Activated CD4-positive, CD25-positive, alpha-beta regulatory T cell (primary cell): ENCODE measurements at regions not wholly inside any gene's neighbourhood (a gene's known extent, or its start where the extent isn't known, plus 50 kb on each side); places are given as distances from the start of the nearest gene placed in this dataset.

Source experiments
- DNase-seq, 4 experiments: peaks; one replicate each; lab custom pipeline; 2025; lab: John Stamatoyannopoulos, UW

DNA sequence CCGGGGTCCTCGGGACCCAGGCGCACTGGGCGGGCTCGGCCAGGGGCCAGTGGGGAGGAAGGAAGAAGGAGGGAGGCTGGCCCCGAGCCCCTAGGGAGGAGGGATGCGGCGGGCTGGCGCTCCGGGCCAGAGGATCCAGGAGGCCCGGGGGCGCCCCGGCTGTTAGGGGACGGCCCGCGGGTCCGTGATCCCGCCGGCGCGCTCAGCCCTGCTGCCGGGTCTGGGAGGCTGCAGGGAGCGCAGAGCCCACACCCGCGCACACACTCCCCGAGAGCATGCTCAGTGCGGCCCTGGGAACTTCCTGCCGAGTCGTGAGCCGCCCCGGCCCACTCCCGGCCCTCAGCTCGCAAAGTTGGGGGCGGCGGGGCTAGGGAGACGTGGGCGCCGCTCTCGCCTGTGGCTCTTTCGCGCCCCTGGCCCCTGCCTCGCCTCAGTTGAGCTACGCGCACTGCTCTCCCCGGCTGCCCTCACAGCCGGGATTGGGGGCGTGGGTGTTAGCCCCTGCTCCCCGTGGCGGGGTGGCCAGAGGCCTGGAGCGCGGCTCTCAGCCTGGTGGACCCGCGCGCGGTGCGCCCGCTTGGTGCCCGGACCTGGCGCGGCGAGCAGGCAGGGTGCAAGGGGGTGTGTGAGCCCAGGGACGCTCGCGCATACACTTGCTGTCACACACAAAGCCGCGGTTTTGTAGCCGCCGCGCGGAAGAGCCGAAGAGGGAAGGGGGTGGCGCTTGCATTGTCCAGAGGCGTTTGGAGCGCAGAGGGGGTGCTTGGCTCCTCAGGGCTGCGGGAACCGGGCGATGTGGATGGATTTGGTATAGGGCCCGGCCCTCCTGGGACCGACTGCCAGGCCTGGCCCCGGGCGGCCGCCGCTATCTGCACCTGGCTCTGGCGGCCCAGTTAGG lies 132.9 kb upstream of the MGAT5 start:
- DNase-seq: peak; percentile 29 to 46 (median 35)

DNA sequence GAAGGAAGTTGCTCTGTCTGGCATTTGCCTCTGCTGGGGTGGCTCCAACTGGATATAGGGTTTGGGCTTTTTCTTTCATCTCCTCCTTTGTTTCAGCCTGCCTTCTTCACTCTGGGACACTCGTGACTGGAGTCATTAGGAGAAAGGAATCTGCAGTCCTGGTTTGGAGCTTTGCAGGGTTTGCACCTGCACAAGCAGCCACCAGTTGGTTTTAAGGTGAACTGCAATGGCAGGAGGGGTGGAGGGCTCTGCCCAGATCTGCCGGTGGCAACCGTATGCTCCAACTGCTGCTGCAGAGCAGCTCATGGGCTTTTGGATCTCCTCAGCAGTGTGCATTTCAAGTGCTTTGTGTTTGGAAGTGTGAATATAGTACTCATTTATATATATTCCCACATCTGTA lies 131.3 kb upstream of the MGAT5 start:
- DNase-seq: no peak

DNA sequence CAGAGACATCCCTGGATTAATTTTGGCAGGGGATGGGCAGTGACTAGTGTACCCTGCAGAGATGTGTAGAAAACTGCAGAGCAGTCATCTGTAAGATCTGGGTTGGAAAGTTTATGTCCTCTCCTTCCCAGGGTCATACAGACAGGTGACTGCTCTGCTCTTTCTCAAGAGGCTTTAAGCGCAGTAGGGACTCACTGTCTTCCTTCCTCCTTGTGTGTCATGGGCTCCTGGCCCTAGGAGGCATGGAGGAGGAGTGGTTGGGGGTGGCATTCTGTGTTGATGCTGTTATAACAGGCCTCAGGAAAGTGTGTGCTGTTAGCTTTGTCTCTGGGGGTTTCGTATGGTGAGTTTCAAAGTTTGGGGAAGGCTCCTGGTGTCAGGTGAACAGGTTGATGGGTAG lies 130.5 kb upstream of the MGAT5 start:
- no peak for DNase-seq

DNA sequence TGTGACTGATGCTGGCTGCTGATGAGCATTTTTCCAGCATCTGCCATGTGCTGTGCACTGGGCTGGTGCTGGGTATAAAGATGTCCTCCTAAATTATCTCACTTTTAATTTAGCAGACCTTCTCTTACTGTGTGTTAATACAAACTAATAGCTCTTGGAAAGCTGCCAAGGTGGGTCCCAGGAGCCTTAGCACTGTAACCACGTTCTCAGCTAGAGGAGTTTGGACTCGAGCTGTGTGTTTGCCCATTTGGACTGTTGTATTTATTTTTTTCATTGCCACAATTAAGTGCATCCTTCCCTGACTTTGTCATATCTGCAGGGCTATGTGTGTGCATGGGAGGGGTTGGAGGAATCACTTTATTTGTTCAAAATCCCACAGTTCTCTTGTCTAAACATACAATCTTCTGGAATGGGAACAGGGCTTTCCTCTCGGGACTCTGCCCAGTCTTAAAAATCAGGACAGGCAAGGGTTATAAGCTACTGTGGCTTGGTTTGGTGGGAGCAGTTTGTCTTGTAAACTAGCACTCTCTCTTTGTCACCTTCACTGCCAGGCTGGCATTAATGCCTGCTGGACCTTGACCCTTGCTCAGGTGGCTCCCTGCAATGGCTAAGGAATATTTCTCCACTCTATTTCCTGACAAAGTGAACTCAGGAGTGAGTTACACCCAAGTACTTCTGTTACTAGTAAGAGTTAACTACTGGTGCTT lies 129.7 kb upstream of the MGAT5 start:
- no peak for DNase-seq

DNA sequence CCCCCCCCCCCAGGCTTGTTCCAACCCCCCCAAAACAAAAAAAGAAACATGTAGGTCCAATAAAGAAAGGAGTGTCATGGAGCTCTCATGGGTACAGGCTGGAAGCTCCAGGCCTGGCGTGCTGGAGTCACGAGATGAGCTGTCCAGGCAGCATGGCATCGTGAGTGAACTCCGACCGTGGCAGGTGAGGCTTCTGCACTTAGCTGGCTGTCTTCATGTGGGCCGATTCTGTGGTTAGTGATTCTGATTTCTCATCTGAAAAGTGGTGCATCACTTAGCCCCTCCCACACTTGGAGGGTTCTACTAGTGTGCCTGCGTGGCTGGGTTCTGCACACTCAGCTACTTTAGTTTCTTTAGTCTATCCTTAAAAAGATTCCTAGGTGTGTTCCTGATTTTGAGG lies 126.4 kb upstream of the MGAT5 start:
- peak in 2 of 4 experiments; percentile 22 to 38 for DNase-seq

DNA sequence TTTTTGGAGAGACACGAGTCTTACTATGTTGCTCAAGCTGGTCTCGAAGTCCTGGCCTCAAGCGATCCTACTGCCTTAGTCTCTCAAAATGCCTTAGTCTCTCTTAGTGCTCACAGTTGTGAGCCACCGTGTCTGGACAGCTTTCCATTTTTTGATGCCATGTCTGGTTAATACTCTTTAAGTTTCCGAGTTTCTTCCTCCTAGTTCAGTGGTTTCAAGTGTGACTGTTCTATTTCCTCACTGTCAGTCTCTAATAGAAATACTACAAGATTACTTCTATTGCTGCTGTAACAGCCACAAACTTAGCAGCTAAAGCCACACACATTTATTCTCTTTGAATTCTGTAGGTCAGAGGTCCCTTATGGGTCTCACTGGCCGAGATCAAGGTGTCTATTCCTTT lies 125.1 kb upstream of the MGAT5 start:
- no peak for DNase-seq

DNA sequence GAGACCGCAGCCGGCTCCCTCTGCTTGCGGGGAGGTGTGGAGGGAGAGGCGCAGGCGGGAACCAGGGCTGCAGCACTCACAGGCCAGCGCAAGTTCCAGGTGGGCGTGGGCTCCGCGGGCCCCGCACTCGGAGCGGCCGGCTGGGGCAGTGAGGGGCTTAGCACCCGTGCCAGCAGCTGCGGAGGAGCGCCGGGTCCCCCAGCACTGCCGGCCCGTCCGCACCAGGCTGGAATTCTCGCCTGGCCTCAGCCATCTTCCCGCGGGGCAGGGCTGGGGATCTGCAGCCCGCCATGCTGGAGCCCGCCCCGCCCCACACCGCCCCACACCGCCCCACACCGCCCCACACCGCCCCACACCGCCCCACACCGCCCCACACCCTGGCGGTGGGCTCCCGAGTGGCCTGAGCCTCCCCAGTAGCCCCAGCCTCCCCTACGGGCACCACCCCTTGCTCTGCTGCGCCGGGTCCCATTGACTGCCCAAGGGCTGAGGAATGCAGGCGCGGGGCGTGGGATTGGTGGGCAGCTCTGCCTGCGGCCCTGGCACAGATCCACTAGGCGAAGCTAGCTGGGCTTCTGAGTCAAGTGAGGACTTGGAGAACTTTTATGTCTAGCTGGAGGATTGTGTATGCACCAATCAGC lies 123.9 kb upstream of the MGAT5 start:
- DNase-seq: no peak

DNA sequence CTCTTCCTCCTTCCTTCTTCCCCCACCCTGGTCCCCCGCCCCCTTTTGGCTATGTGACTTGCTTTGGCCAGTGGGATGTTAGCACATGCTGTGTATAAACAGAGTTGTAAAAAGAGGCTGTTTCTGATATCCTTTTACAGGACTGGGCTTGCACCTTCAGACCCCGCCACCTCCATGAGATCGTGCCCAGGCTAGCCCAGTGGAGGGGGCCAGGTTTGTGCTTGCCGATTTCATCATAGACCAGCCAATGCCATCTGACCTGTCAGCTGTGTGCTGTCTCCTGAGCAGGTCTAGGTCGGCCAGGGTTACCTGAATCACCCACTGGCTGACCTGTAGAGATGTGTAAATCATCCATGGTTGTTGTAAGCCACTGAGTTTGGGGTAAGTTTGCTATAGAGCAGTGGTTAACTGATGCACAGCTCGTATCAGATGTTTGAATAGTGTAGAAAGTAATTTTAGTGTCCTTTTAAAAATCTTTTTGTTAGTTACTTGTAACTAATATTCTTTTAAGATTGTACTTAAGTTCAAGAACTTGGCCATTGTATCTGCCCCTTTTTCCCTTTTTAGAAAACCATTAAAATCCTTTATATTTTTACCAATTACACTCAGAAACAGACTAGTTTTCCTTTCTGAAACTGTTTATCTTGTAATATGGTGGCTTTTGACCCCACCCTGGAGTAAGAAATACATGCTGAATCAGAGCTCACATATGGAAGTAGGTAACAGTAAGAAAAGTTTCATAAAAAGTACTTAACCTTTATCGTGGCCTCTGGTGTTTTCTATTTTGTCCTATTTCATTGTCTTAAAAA lies 122.0 kb upstream of the MGAT5 start:
- DNase-seq: no peak

DNA sequence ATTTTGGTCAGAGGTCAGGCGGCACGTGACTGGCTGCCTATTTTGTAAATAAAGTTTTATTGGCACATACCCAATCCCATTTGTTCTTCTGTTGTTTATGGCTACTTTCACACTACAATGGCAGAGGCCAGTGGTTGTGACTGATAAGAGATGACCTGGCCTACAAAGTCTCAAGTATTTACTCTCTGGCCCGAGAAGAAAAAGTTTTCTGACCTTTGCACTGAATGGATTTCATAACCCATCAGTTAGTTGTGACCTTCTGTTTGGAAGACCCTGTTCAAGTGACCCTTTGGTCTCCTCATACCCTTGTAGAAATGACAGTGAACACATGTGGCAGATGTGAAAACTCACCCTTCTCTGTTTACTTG lies 121.4 kb upstream of the MGAT5 start:
- no peak for DNase-seq

DNA sequence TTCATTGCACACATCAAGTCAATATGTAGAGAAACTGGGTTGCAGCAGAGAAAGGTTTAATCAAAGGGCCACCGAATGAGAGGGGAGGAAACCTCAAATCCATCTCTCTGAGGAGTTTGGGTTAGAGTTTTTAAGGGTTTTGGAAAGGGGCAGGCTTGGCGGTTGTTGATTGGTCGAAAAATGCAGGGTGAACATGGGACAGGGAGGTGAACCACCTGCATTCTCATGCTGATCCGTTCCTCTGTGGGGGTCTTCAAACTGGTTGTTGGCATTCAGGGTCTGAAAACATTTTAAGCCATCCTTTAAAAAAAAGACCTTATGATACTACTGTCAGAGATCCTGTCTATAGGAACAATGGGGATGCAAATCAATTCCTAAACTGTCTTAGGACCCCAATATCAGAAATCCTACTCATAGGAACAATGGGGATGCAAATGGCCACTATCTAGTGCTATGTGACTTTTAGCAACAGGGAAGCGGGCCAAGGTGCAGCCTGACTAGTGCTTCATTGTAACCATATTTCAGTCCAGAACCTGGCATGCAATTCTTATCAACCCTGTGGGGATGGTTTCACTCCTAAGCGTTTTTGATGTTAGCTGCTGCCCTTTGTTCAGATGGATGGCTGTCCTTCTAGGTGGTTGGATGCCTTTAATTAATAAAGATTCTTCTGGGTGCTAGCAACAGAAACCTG lies 120.1 kb upstream of the MGAT5 start:
- DNase-seq: no peak

DNA sequence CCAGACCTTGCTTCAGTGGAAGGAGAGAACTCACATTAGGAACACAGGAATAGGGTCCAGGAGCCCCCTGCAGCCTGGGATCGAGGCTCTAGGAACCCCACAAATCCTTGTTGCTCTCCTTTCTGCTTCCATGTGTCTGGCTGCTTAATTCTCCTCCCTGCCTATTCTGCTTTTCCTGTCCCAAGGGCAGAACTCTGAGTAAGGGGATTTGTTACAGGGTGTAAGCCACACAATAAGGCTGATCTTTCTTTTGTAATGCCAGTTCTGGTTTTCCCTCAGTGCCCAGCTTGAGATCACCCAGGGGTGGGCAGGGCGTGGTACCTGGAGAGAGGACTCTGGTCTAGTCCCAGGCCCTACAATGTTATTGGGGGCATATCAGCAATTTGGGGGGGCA lies 119.6 kb upstream of the MGAT5 start:
- no peak for DNase-seq

DNA sequence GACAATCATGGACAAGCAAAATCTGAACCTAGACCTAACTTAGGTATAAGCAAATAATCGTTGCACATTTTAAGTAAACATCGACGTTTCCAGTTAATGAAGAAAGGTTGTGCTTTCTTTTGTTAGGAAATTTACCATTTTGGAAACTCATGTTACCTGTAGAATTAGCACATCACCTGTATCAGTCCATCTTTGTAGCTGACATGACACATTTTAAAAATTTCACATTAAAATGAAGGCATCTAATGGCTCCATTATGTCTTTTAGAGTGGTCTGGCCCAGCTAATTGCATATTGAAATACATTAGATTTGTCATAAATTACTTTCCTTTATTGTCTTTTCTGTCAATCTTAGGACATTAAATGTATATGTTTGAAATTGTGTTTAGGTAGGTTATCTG lies 119.0 kb upstream of the MGAT5 start:
- DNase-seq: no peak

DNA sequence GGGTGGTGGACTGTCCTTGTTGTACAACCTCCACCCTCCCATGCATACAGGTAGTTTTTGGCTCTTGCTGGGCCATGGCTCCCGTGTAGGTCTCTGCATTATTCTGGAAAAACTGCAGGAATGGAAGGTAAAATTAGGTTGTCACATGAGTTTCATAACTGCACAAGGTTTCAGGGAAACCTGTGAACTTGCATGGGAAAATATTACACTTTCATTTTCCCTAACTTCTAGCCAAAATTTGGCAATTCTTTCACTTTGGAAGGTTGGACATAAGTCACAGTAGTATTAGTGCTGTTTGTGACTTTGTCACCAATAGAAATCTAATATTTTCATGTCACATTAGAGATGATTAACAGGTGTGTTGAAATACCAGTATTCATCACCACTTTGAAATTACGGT lies 118.1 kb upstream of the MGAT5 start:
- DNase-seq: no peak

DNA sequence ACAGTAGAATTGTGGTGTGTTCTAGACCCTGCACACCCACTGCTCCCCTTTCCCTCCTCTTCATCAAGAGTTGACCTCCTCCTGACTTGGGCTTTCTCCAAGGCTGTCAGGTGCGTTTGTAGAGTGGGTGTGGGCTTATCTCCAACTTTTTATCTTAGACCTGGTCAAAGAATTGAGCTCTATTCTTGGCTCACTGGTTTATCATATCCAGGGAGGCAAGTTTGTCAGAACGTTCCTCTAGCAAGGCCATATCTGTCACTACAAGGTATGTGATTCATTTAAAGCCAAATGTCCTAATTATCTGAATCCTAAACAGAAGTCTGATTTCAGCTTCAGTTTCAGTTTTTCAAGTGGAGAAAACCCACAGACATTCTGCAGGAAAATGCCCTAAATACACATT lies 117.1 kb upstream of the MGAT5 start:
- DNase-seq: no peak

DNA sequence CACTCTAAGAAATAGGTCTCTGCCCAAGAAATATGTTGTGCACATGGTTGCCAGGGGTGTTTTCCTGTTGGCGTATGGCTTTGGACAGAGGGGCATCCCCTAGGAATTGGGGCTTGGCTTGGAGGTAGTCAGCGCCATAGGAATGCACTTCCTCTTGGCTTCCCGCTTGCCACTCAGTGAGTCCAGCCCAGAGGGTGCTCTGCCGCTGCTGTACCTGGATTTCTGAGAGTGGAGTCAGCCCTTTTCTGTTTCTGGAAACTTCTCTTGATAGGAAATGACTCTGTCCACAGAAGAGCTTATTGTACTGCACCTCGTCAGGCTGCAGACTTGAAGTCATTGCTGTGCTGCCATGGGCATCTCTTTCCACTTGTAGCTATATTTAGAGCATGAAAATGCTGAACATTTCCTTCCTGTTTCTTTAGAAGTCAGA lies 116.7 kb upstream of the MGAT5 start:
- no peak for DNase-seq

DNA sequence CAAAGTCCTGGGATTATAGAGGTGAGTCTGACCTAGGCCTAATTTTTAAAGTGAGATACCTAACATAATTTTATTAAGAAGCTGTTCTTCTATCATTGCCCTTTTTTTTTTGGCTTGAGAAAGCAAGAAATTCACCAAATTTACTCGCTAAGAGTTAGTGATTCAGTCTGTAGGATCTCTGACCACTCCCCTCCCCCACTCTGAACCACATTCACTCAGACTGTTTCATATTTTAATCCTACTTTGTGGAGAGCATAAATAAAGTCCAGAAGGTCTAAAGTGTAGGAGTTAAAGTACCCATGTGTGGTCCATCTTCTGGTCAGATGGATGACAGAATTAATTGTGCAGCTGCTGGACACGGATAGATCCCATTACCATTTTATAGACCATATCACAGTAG lies 115.8 kb upstream of the MGAT5 start:
- no peak for DNase-seq

DNA sequence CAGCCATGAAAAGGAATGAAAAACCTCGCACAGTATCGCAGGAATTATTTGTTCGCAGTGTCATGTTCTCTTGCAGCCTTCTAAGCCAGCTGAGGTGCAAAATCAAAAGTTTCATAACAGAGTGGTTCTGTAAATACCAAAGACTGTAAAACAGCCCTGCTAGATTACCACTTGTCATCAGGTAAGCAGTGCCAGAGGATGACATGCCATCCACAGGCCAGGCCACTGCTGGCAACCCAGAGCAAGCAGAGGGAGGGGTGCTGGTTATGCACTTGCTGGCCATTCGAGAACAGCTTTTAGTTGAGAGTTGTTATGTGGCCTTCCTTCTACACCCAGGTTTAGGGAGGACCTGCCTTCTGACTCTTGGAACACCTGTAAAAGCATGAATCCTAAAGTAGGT lies 114.3 kb upstream of the MGAT5 start:
- DNase-seq: no peak

DNA sequence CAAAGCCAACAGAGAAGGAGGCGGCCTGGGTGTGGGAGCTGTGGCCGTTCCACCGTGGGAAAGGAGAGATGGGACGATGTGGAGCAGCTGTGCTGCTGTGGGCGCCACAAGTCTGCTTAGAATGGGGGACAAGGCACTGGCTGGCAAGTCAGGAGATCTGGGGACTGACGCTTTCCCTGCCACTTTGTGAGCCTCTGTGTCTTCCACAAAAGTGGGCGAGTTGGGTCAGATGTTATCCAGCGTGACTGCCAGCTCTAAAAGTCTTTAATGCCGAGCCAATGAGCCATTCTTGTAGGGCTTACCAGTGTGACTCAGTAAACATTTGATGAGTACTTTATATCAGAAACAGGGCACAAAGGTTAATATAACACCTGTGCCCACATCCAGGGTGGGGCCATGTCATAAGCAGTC lies 113.6 kb upstream of the MGAT5 start:
- no peak for DNase-seq

DNA sequence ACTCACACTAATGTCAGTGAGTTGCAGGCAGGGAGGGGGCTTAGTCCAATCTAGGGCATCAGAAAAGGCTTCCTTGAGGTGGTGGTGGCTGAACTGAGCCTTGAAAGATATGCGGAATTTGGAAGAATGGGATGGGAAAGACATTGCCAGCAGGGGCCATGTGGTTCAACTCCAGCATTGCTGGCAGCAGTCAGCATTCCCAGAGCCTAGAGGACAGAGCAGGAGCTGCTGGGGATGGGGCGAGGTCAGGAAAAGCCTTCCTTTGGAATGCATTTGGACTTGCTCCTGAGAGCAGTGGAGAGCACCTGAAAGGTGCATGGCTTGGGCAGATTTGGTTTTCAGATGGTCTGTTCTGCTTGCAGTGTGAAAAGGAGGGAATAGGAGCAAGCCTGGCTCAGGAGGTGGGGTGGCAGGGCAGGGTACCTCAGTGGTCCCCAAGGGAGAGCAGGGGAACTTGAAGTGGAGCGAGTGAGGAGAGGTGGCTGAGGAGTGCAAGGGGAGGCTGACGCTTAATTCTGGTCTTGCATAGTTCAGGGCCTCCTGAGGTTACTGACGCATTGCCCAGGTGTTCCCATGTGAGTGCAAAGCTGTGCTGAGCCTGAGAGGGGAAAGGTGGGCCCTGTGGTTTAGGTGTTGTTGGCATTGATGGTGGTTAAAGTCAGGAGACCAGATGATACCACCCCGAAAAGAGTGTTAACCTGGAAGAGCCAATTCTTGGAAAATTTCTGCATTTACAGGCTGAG lies 112.1 kb upstream of the MGAT5 start:
- no peak for DNase-seq

DNA sequence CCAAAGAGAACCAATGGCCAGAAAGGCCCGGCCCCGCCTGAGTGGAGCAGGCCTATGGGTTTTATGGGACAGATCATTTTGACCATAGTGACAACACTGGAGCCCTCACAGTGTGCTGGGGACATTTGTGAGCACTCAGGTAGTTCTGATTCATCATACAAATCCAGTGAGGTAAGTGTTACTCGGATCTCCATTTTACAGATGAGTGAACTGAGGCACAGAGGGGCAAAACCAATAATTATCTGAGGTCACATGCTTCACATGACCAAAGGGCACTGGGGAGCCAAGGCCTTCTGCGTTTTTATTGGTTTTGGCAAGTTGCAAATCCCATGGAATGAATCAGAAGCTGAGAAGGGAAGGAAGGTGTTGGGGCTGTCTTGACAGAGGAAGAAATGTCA lies 111.5 kb upstream of the MGAT5 start:
- DNase-seq: no peak

DNA sequence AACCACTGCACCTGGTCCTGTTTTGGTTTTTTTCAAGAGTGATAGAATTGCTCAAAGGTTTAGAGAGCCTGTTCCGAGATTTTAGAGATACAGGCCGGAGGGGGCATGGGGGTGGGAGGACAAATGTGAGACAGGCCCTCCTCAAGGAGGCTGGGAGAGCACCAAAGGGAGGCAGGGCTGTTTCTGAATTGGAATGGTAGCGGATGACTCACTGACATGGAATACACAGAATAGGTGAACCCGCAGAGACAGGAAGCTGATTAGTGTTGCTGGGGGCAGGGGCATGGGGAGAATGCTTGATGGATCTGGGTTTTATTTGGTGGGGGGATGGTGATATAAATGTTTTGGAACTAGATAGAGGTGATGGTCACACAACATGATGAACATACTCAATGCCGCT lies 111.0 kb upstream of the MGAT5 start:
- DNase-seq: no peak
